ENCODE measurements at regions not wholly inside any gene's neighbourhood (a gene's known extent, or its start where the extent isn't known, plus 50 kb on each side); places are given as distances from the start of the nearest gene placed in this dataset.

GRCh38 chr18:24584813-24585212 lies 124.4 kb downstream of the HRH4 start (continued):
- TF ChIP-seq CHD7 (IDR thresholded peaks at IDR 0.05; ENCODE audit: insufficient replicate concordance, low read length) (no peak), TEAD4 (IDR thresholded peaks at IDR 0.05; ENCODE audit: low read depth, low read length) (peak; percentile 63; the same call in 1 of the 2 replicates)
